ENCODE measurements at regions not wholly inside any gene's neighbourhood (a gene's known extent, or its start where the extent isn't known, plus 50 kb on each side); places are given as distances from the start of the nearest gene placed in this dataset.
"Not testable (repeated sequence)": the region's sequence is repeated elsewhere in the genome, so short reads cannot be mapped to it uniquely, and the experiment has no call there.

GRCh38 chr20:52016022-52016421, 175.6 kb downstream of the ZFP64 start:
- ATAC-seq = no peak
- no peak for DNase-seq
- intact Hi-C loops (cut with micrococcal nuclease) = no loop called here

GRCh38 chr20:52015155-52015554, 176.4 kb downstream of the ZFP64 start:
- intact Hi-C loops (cut with micrococcal nuclease) = no loop called here
- ATAC-seq = no peak

GRCh38 chr20:52012079-52012478, 179.5 kb downstream of the ZFP64 start:
- no peak for ATAC-seq
- intact Hi-C loops (cut with micrococcal nuclease) = no loop called here
- DNase-seq = no peak

More at GRCh38 chr20:52015155-52015554, 176.4 kb downstream of the ZFP64 start:
- DNase-seq = no peak

- ATAC-seq (no peak), DNase-seq (no peak)
- intact Hi-C loops (cut with micrococcal nuclease) = no loop called here
Observed at GRCh38 chr20:52011093-52011492, 180.5 kb downstream of the ZFP64 start.

GRCh38 chr20:52010541-52010940, 181.0 kb downstream of the ZFP64 start:
- intact Hi-C loops (cut with micrococcal nuclease) = no loop called here
- no peak for DNase-seq
- ATAC-seq = no peak

GRCh38 chr20:52008874-52009273, 182.7 kb downstream of the ZFP64 start:
- intact Hi-C loops (cut with micrococcal nuclease) = no loop called here
- DNase-seq (no peak), ATAC-seq (no peak)

GRCh38 chr20:52004715-52005114, 186.9 kb downstream of the ZFP64 start:
- ATAC-seq (peak; percentile 63), DNase-seq (no peak)
- intact Hi-C loops (cut with micrococcal nuclease) = no loop called here

- intact Hi-C loops (cut with micrococcal nuclease) = no loop called here
- ATAC-seq = no peak
- DNase-seq = no peak
Observed at GRCh38 chr20:52004018-52004417, 187.6 kb downstream of the ZFP64 start.

GRCh38 chr20:52003415-52003814, 188.2 kb downstream of the ZFP64 start:
- ATAC-seq = no peak
- intact Hi-C loops (cut with micrococcal nuclease) = no loop called here
- DNase-seq = no peak

GRCh38 chr20:52001999-52002666, 189.4 kb downstream of the ZFP64 start:
- DNase-seq (no peak), ATAC-seq (no peak)
- intact Hi-C loops (cut with micrococcal nuclease) = no loop called here

- DNase-seq = not testable (repeated sequence)
Observed at GRCh38 chr20:51997281-51997936, 194.2 kb downstream of the ZFP64 start.

GRCh38 chr20:51995551-51995951, 193.2 kb upstream of the SALL4 start:
- ATAC-seq (no peak), DNase-seq (no peak)
- intact Hi-C loops (cut with micrococcal nuclease) = no loop called here

More at GRCh38 chr20:51997281-51997936, 194.2 kb downstream of the ZFP64 start:
- intact Hi-C loops (cut with micrococcal nuclease); ATAC-seq: not testable (repeated sequence)

GRCh38 chr20:51994751-51995417, 192.6 kb upstream of the SALL4 start:
- intact Hi-C loops (cut with micrococcal nuclease) = no loop called here
- no peak for ATAC-seq
- no peak for DNase-seq

- DNase-seq (no peak), ATAC-seq (no peak)
- intact Hi-C loops (cut with micrococcal nuclease) = no loop called here
Observed at GRCh38 chr20:51987812-51988211, 185.5 kb upstream of the SALL4 start.

GRCh38 chr20:51985013-51985415, 182.7 kb upstream of the SALL4 start:
- DNase-seq (no peak), ATAC-seq (peak; percentile 89)
- intact Hi-C loops (cut with micrococcal nuclease) = no loop called here

GRCh38 chr20:51980277-51980676, 178.0 kb upstream of the SALL4 start:
- no peak for ATAC-seq
- no peak for DNase-seq
- intact Hi-C loops (cut with micrococcal nuclease) = no loop called here

GRCh38 chr20:51979226-51979625, 176.9 kb upstream of the SALL4 start:
- DNase-seq (no peak), ATAC-seq (no peak)
- intact Hi-C loops (cut with micrococcal nuclease) = no loop called here

GRCh38 chr20:51978070-51978501, 175.8 kb upstream of the SALL4 start:
- intact Hi-C loops (cut with micrococcal nuclease) = no loop called here
- no peak for DNase-seq
- ATAC-seq = no peak

- no peak for DNase-seq
- intact Hi-C loops (cut with micrococcal nuclease) = no loop called here
Observed at GRCh38 chr20:51972056-51972455, 169.7 kb upstream of the SALL4 start.

GRCh38 chr20:51970858-51971257, 168.5 kb upstream of the SALL4 start:
- ATAC-seq (no peak), DNase-seq (no peak)
- intact Hi-C loops (cut with micrococcal nuclease) = no loop called here

More at GRCh38 chr20:51972056-51972455, 169.7 kb upstream of the SALL4 start:
- no peak for ATAC-seq

Measured in left ventricle myocardium superior (tissue), 1 donor.